Endothelial cell of umbilical vein (primary cell): ENCODE measurements at regions not wholly inside any gene's neighbourhood (a gene's known extent, or its start where the extent isn't known, plus 50 kb on each side); places are given as distances from the start of the nearest gene placed in this dataset.

Source experiments
- BruUV-seq: library from RNA; stranded (reverse); fragments of 400-500 nt; replicated peaks from 2 replicates; lab custom pipeline; 2021; lab: Mats Ljungman, UMichigan
- CTCF ChIA-PET: fragments of 300-600, 350-600 bp; sonication (Branson Sonifier 250); formaldehyde crosslinking; loops from one replicate; lab custom pipeline; 2021; ENCODE audit warnings: antibody characterized with exemption, inconsistent platforms; lab: Charles Lee
- POLR2A ChIA-PET: fragments of 300-600, 350-600 bp; sonication (Branson Sonifier 250); formaldehyde crosslinking; loops from one replicate; lab custom pipeline; 2021; ENCODE audit warnings: antibody characterized with exemption, inconsistent platforms; lab: Charles Lee
- DNase-seq: peaks from one replicate; pipeline ENCODE4 v3.0.0-alpha.2; 2011; ENCODE audit warnings: low read depth, low spot score
- FAIRE-seq: peaks from 2 replicates; lab custom pipeline; 2011; peaks lifted over from hg19 to GRCh38; lab: Jason Lieb, UNC
- H2AFZ ChIP-seq: 2 replicates; pipeline ENCODE4 v1.6.0; 2012; ENCODE audit warnings: low read depth, low read length, control low read depth, inconsistent platforms
- H3K27ac ChIP-seq: 2 replicates; pipeline ENCODE4 v1.5.1; 2011; ENCODE audit warnings: low read depth, mild to moderate bottlenecking, control low read depth, low read length, moderate library complexity; ENCODE audit not compliant: insufficient read depth
- H3K27me3 ChIP-seq, 2 experiments: 2 replicates each; pipeline versions ENCODE4 v1.6.0 to v1.6.1; 2011; ENCODE audit warnings: low read length in 2 of 2, mixed read lengths in 1 of 2; ENCODE audit not compliant: control insufficient read depth in 2 of 2, insufficient read depth in 2 of 2
- H3K36me3 ChIP-seq, 2 experiments: 2 replicates in 1 of 2; 3 replicates in 1 of 2; pipeline ENCODE4 v1.5.1; 2011; ENCODE audit warnings: low read length in 2 of 2, mild to moderate bottlenecking in 1 of 2, moderate library complexity in 1 of 2; ENCODE audit not compliant: control insufficient read depth in 2 of 2, insufficient read depth in 2 of 2; ENCODE audit errors: extremely low read depth in 1 of 2
- H3K4me1 ChIP-seq: 3 replicates; pipeline ENCODE4 v1.5.1; 2011; ENCODE audit warnings: mild to moderate bottlenecking, low read length; ENCODE audit not compliant: control insufficient read depth, insufficient read depth; ENCODE audit errors: extremely low read depth
- H3K4me2 ChIP-seq: 2 replicates; pipeline ENCODE4 v1.6.1; 2011; ENCODE audit warnings: low read length, control low read depth, mixed read lengths; ENCODE audit not compliant: insufficient read depth
- H3K4me3 ChIP-seq, 3 experiments: fragments of 200-600 bp in 1 of 3; sonication (generic), shearing (Covaris generic) in 1 of 3; replicated peaks in 1 of 3; 2 replicates each; pipeline ENCODE4 v1.5.1; 2011 to 2016; ENCODE audit warnings: control low read depth in 3 of 3, low read length in 3 of 3, mild to moderate bottlenecking in 2 of 3, inconsistent platforms in 1 of 3, low read depth in 1 of 3, moderate library complexity in 1 of 3; ENCODE audit not compliant: insufficient read depth in 1 of 3
- H3K79me2 ChIP-seq: 2 replicates; pipeline ENCODE4 v1.6.0; 2012; ENCODE audit warnings: low read length, inconsistent platforms; ENCODE audit not compliant: control insufficient read depth, insufficient read depth
- H3K9ac ChIP-seq: replicated peaks from 2 replicates; pipeline ENCODE3; 2011; ENCODE audit warnings: low read length, control low read depth; ENCODE audit not compliant: insufficient read depth; ENCODE audit errors: extremely low read depth
- H3K9me1 ChIP-seq: replicated peaks from 3 replicates; pipeline ENCODE4 v1.6.0; 2011; ENCODE audit warnings: mild to moderate bottlenecking, low read length; ENCODE audit not compliant: control insufficient read depth, insufficient read depth; ENCODE audit errors: extremely low read depth
- H3K9me3 ChIP-seq: replicated peaks from 2 replicates; pipeline ENCODE4 v1.5.1; 2012; ENCODE audit warnings: low read length, inconsistent platforms; ENCODE audit not compliant: control insufficient read depth, insufficient read depth
- H4K20me1 ChIP-seq: replicated peaks from 2 replicates; pipeline ENCODE3; 2011; ENCODE audit warnings: mild to moderate bottlenecking, low read length; ENCODE audit not compliant: control insufficient read depth, insufficient read depth; ENCODE audit errors: extremely low read depth
- EZH2 ChIP-seq: IDR thresholded peaks from 2 replicates; pipeline ENCODE4 v1.6.1; 2012; ENCODE audit warnings: borderline replicate concordance, low read depth, mild to moderate bottlenecking, moderate library complexity, low read length, inconsistent platforms; ENCODE audit not compliant: severe bottlenecking
- FOS ChIP-seq: IDR thresholded peaks from 2 replicates; pipeline ENCODE4 v1.6.1; 2011; ENCODE audit warnings: mild to moderate bottlenecking, low read length, moderate library complexity, borderline replicate concordance; ENCODE audit not compliant: insufficient read depth
- GATA2 ChIP-seq: IDR thresholded peaks from 2 replicates; pipeline ENCODE4 v1.7.0; 2011; ENCODE audit warnings: low read depth, mild to moderate bottlenecking, moderate library complexity, mixed read lengths, low read length; ENCODE audit not compliant: insufficient read length, insufficient read depth
- JUN ChIP-seq: IDR thresholded peaks from 2 replicates; pipeline ENCODE4 v1.6.1; 2011; ENCODE audit warnings: borderline replicate concordance, low read depth; ENCODE audit not compliant: insufficient read length, insufficient read depth
- MAX ChIP-seq: IDR thresholded peaks from 2 replicates; pipeline ENCODE4 v1.6.1; 2011; ENCODE audit not compliant: insufficient read depth, insufficient read length
- MYC ChIP-seq: IDR thresholded peaks from one replicate; pipeline ENCODE4 v1.6.1; 2011; ENCODE audit warnings: mild to moderate bottlenecking, low read depth, low read length
- POLR2A ChIP-seq: IDR thresholded peaks from 2 replicates; pipeline ENCODE4 v1.6.1; 2012; ENCODE audit warnings: low read depth, mild to moderate bottlenecking, control low read depth, low read length
- POLR2AphosphoS5 ChIP-seq: IDR thresholded peaks from 2 replicates; pipeline ENCODE4 v1.6.1; 2012; ENCODE audit warnings: low read depth, mild to moderate bottlenecking, control low read depth, low read length, moderate library complexity; ENCODE audit not compliant: insufficient read depth
- dilution Hi-C: fragments of 300-500 bp; cut with MboI; formaldehyde crosslinking; loops from one replicate; pipeline ENCODE4 v1.15.0; 2019; ENCODE audit warnings: low sequenced_read_pairs; ENCODE audit not compliant: extremely low pct_ligation_motif_present
- intact Hi-C: fragments of 100-400 bp; cut with micrococcal nuclease; formaldehyde crosslinking; loops from one replicate; pipeline ENCODE4 v1.10.0; 2022
- TF ChIP-seq, protein P1 (sequence below), 2 donors: IDR thresholded peaks; 1 replicate in 1 of 2; 2 replicates in 1 of 2; pipeline ENCODE4 v1.5.1; 2011; ENCODE audit warnings: low read length in 2 of 2, mild to moderate bottlenecking in 2 of 2, moderate library complexity in 2 of 2, control low read depth in 1 of 2, inconsistent platforms in 1 of 2, low read depth in 1 of 2; ENCODE audit not compliant: insufficient read depth in 1 of 2; ENCODE audit errors: extremely low read depth in 1 of 2

DNA sequence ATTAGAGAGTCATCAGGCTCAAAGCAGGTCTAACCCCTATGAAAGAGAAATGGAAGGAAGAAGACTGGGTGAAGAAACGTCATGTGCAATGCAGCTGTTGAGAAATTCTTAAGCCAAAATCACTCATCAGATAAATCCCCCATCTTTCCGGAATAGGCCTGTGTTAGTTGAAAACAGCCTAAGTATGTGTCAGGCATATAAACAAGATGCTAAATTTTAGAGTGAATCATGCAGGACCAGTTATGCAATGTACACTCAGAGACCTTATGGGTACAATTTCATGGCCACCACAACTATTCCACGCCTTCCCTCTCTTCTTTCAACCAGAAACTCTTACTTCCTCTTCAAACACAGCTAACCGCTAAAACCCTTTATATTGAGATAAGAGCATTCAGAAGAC is 717.7 kb upstream of the ATXN8OS start:
- CTCF ChIA-PET = no interaction called here
- dilution Hi-C loops (no loop called here), intact Hi-C loops (no loop called here)
- DNase-seq (no peak), FAIRE-seq (no peak)
- Histone ChIP-seq H3K4me3 (no peak overlapping the region), H3K9ac (no peak overlapping the region), H3K36me3 (no peaks in the 10 kb centered on the region), H3K4me2 (no peak overlapping the region), H3K79me2 (no peaks in the 10 kb centered on the region), H2AFZ (no peak overlapping the region), H4K20me1 (no peaks in the 10 kb centered on the region), H3K9me1 (no peaks in the 10 kb centered on the region), H3K4me1 (no peaks in the 10 kb centered on the region), H3K9me3 (no peaks in the 10 kb centered on the region), H3K27me3 (no peaks in the 10 kb centered on the region), H3K27ac (no peak overlapping the region)
- POLR2A ChIA-PET = no interaction called here
- TF ChIP-seq GATA2 (no peak), POLR2AphosphoS5 (no peak), FOS (no peak), EZH2 (no peak), MAX (no peak), MYC (no peak), POLR2A (no peak), JUN (no peak)
- TF ChIP-seq, protein P1, sequence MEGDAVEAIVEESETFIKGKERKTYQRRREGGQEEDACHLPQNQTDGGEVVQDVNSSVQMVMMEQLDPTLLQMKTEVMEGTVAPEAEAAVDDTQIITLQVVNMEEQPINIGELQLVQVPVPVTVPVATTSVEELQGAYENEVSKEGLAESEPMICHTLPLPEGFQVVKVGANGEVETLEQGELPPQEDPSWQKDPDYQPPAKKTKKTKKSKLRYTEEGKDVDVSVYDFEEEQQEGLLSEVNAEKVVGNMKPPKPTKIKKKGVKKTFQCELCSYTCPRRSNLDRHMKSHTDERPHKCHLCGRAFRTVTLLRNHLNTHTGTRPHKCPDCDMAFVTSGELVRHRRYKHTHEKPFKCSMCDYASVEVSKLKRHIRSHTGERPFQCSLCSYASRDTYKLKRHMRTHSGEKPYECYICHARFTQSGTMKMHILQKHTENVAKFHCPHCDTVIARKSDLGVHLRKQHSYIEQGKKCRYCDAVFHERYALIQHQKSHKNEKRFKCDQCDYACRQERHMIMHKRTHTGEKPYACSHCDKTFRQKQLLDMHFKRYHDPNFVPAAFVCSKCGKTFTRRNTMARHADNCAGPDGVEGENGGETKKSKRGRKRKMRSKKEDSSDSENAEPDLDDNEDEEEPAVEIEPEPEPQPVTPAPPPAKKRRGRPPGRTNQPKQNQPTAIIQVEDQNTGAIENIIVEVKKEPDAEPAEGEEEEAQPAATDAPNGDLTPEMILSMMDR (IDR thresholded peaks at IDR 0.05; ENCODE audit: extremely low read depth in 1 of 2, insufficient read depth in 1 of 2, low read depth in 1 of 2, low read length in 2 of 2) = no peak
- no TSS peak for BruUV-seq
